ENCODE measurements at regions not wholly inside any gene's neighbourhood (a gene's known extent, or its start where the extent isn't known, plus 50 kb on each side); places are given as distances from the start of the nearest gene placed in this dataset.

GRCh38 chr15:92305343-92305742, 88.3 kb upstream of the ST8SIA2 start:
- no peak for DNase-seq

- no peak for DNase-seq
Measured at GRCh38 chr15:92306663-92307062, 87.0 kb upstream of the ST8SIA2 start.

DNA sequence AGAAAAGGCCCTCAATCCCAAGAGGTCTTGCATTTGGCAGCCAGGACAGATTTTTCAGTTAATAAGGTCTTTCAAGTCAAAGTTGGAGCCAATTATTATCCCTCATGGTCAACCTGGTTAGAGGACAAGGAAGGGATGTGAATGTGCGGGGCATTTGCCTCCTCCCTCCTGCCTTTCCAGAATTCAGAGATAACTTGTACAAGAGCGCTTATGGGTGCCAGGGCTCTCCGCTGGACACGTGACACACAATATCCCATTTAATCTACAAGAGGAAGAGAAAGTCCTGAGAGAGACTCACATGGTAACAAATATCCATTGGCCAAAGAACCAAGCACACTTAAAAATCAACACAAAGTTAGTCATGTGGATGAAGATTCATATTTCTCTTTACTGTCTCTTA, 78.5 kb upstream of the ST8SIA2 start:
- DNase-seq, result no peak

GRCh38 chr15:92315595-92316211, 78.0 kb upstream of the ST8SIA2 start:
- DNase-seq, result no peak

- DNase-seq, result no peak
Measured at GRCh38 chr15:92316586-92317295, 76.9 kb upstream of the ST8SIA2 start.

DNA sequence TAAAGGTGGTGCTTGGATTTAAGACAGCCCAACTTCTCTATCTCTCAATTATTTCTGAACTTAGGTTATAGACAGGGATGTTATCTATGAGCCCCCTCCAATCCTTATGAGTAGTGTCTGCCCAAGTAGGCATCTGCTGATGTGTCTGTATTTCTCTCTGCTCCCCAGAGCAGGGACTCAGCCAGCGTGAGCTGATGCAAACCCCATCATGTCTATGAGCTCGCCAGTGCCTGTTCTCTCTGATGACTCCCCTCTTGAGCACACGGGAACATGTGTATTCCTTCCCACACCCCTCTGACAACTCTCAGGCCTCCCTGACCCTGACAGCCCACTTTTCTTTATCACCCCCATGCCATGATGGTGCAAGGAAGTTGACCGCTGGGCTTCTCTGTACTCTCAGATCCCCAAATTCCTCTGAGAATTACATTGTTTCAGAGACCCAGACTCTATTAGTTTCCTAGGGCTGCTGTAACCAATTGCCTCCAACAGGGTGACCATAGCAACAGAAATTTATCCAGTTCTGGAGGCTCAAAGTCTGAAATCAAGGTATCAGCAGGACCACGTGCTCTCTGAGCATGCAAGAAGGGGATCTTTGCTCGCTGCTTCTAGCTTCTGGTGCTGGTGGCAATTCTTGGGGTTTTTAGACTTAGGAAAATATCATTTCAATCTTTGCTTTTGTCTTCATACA, 73.5 kb upstream of the ST8SIA2 start:
- no peak for DNase-seq

DNA sequence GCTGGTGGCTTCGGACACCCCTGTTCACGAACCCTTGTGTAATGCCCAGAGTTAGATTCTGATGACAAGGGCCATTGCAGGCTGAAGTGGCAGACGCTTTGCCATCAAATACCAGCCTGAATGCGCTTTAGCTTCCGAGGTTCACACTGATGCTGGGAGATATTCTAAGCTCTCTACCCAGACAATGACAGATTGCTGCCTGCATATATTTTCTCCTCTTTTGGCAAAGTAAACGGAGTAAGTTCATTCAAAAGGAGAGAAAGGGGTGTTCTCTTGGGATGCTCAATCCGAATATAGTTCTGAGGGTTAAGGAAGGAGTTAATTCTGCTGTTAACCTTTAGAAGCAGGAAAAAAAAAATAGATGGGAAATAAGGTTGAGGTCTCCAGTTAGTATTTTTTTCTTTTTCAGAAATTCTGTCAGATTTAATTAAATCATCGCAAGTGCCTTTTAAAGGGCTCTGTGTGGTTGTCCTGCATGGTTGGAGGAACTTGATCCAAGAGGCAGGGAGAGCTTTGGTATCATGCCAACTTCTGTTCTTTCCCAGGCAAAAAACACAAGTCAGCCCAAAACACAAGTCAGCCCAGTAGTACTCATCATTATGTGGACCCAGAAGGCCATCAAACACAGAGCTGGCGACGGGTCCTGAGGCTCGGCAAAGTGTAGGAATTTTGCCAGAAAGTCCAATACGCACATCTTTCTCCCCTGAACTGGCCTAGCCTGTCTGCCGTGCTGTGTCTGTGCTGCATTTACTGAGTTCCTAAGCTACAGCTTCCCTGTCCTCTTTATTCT, 70.9 kb upstream of the ST8SIA2 start:
- DNase-seq, result no peak

GRCh38 chr15:92323525-92323924, 70.2 kb upstream of the ST8SIA2 start:
- DNase-seq, result no peak

GRCh38 chr15:92324101-92324963, 69.3 kb upstream of the ST8SIA2 start:
- DNase-seq, result no peak

GRCh38 chr15:92326236-92326635, 67.4 kb upstream of the ST8SIA2 start:
- DNase-seq, result no peak

DNA sequence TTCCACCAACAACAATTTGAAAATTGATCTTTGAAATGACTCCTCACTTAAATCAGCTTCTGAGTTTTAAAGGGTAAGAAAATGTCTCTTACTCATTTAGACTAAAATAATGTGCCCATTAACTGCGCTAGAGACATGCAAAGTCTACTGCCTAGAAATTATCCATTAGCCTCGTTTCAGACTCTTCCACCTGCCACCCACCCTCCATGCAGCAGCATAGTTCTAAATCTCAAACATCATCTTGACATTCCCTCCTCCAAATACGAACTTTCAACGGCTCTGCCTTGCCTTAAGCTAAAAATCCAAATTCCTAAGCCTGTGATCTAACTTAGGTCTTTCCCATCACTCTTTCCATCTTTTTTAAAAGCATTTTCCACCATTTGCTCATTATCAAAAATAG, 66.6 kb upstream of the ST8SIA2 start:
- no peak for DNase-seq

GRCh38 chr15:92328207-92328606, 65.5 kb upstream of the ST8SIA2 start:
- no peak for DNase-seq

- no peak for DNase-seq
Measured at GRCh38 chr15:92332125-92332899, 61.4 kb upstream of the ST8SIA2 start.

DNA sequence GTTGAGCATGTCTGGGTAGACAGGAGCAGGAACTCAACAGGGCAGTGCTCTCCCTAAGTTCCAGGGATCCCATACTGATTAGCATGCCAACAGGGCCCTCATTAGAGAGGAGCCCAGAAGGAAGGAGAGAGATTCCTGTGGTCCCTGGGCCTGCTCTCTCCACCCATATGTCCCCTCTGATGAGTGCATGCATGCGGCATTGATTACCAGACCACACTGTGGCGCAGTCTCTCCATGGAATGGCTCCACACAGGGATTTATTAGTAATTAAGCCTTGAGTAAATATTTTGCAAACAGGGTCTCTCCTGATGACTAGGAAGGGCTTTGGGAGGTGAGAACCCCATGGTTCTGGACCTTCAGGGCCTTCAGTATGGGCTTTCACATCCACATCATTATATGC, 60.0 kb upstream of the ST8SIA2 start:
- DNase-seq, result no peak

DNA sequence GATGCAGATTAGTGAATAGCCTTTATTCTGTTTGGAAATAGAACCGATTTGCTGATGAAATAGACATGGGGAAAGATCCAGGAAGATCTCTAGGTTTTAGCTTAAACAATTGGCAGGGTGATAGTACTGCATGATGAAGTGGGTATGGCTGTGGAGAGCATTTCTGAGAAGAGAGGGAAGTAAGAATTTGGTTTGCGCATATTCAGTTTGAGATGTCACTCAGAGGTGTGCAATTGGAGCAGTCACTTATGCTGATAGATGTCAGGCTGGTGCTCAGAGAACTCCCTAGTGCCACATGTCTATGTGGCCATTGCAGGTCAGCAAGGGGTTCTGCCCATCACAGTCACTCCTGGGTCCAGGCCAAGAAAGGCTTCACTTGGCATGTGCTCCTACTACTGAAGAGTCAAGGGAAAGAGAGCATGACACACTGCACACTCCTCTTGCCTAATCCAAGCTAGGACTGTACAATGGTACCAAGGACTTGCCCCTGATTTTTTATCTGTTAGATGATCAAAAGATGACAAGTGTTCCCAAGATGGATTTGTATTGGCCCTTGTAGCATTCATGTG, 57.2 kb upstream of the ST8SIA2 start:
- no peak for DNase-seq

- DNase-seq, result no peak
Measured at GRCh38 chr15:92339361-92339760, 54.3 kb upstream of the ST8SIA2 start.
